K562 (cell line): ENCODE measurements at regions not wholly inside any gene's neighbourhood (a gene's known extent, or its start where the extent isn't known, plus 50 kb on each side); places are given as distances from the start of the nearest gene placed in this dataset.

Experiments used
- ATAC-seq: fragments of 200-7000 bp; cut with Tn5 transposase; 3 replicates; pipeline ENCODE4 v1.9.1; 2020; ENCODE audit warnings: moderate library complexity
- BruUV-seq: library from RNA; stranded (reverse); fragments of 400-500 nt; replicated peaks from 2 replicates; lab custom pipeline; 2021; lab: Mats Ljungman, UMichigan
- CTCF ChIA-PET: fragments of 300-600 bp; formaldehyde crosslinking; extraction: SDS; loops from one replicate; lab custom pipeline; 2021; ENCODE audit warnings: low intra/inter-chr PET ratio; lab: Yijun Ruan, JAX
- POLR2A ChIA-PET: fragments of 300-600, 350-650 bp; sonication (Branson Sonifier 250); formaldehyde crosslinking; extraction: SDS; loops from one replicate; lab custom pipeline; 2021; ENCODE audit warnings: antibody characterized with exemption, inconsistent platforms; lab: Yijun Ruan, JAX
- DNase-seq, 4 experiments: peaks; one replicate each; pipeline versions ENCODE4 v3.0.0 to v3.0.0-alpha.2; 2011 to 2018; ENCODE audit warnings: low spot score in 3 of 4, mixed read lengths in 3 of 4; ENCODE audit errors: extremely low read depth in 1 of 4
- FAIRE-seq: peaks from 2 replicates; lab custom pipeline; 2011; peaks lifted over from hg19 to GRCh38; lab: Jason Lieb, UNC
- H2AFZ ChIP-seq: 2 replicates; pipeline ENCODE4 v1.6.0; 2011; ENCODE audit warnings: low read depth, low read length, control low read depth, inconsistent platforms
- H3K27ac ChIP-seq: fragments of 200-600 bp; 3 replicates; pipeline ENCODE4 v1.8.0; 2011; ENCODE audit warnings: low read depth, mild to moderate bottlenecking, control low read depth, inconsistent platforms, low read length, moderate library complexity, mixed read lengths; ENCODE audit errors: extremely low read depth
- H3K27me3 ChIP-seq, 2 experiments: fragments of 300-600 bp in 1 of 2; 2 replicates in 1 of 2; 3 replicates in 1 of 2; pipeline versions ENCODE4 v1.6.0 to v1.8.0; 2011; ENCODE audit warnings: inconsistent platforms in 2 of 2, low read length in 2 of 2, mild to moderate bottlenecking in 1 of 2, mixed read lengths in 1 of 2, moderate library complexity in 1 of 2; ENCODE audit not compliant: control insufficient read depth in 2 of 2, insufficient read depth in 2 of 2
- H3K36me3 ChIP-seq: fragments of 300-600 bp; 3 replicates; pipeline ENCODE4 v1.8.0; 2011; ENCODE audit warnings: mild to moderate bottlenecking, low read length, inconsistent platforms; ENCODE audit not compliant: control insufficient read depth, insufficient read depth
- H3K4me1 ChIP-seq, 2 experiments: fragments of 200-600 bp in 1 of 2; replicated peaks in 1 of 2; 2 replicates in 1 of 2; 3 replicates in 1 of 2; pipeline versions ENCODE4 v1.5.1 to v1.8.0; 2011; ENCODE audit warnings: inconsistent platforms in 2 of 2, low read length in 2 of 2, mild to moderate bottlenecking in 1 of 2, mixed read lengths in 1 of 2, moderate library complexity in 1 of 2; ENCODE audit not compliant: control insufficient read depth in 2 of 2, insufficient read depth in 2 of 2
- H3K4me2 ChIP-seq: 2 replicates; pipeline ENCODE4 v1.6.1; 2011; ENCODE audit warnings: low read length, control low read depth, inconsistent platforms, mixed read lengths; ENCODE audit not compliant: insufficient read depth
- H3K4me3 ChIP-seq: fragments of 200-600 bp; sonication (generic), shearing (Covaris generic); 2 replicates; pipeline ENCODE4 v1.5.1; 2016; ENCODE audit warnings: control low read depth, inconsistent platforms
- H3K79me2 ChIP-seq: fragments of 200-600 bp; 3 replicates; pipeline ENCODE4 v1.8.0; 2011; ENCODE audit warnings: low read length, inconsistent platforms; ENCODE audit not compliant: control insufficient read depth, insufficient read depth
- H3K9ac ChIP-seq, 2 experiments: 2 replicates each; pipeline versions ENCODE4 v1.6.0 to v1.6.1; 2011; ENCODE audit warnings: low read depth in 2 of 2, low read length in 2 of 2, control low read depth in 1 of 2, inconsistent platforms in 1 of 2, mild to moderate bottlenecking in 1 of 2, mixed read lengths in 1 of 2; ENCODE audit not compliant: insufficient read depth in 1 of 2
- H3K9me1 ChIP-seq: one replicate; pipeline ENCODE4 v1.6.0; 2011; ENCODE audit warnings: inconsistent platforms, mild to moderate bottlenecking, low read length, moderate library complexity; ENCODE audit not compliant: control insufficient read depth, insufficient read depth
- H3K9me3 ChIP-seq: replicated peaks from 2 replicates; pipeline ENCODE4 v1.5.1; 2011; ENCODE audit warnings: low read depth, low read length, inconsistent platforms; ENCODE audit not compliant: control insufficient read depth, insufficient read depth
- H4K20me1 ChIP-seq: replicated peaks from 2 replicates; pipeline ENCODE4 v1.6.1; 2011; ENCODE audit warnings: low read length, inconsistent platforms, mixed read lengths; ENCODE audit not compliant: control insufficient read depth, insufficient read depth
- FUS ChIP-seq: fragments of 200-400 bp; formaldehyde crosslinking; optimal IDR thresholded peaks from 2 replicates; pipeline ENCODE3; 2017; ENCODE audit warnings: low read depth, low read length
- GATAD2B ChIP-seq: fragments of 450-650 bp; IDR thresholded peaks from 2 replicates; pipeline ENCODE4 v1.6.1; 2017; ENCODE audit warnings: mild to moderate bottlenecking, borderline replicate concordance
- TEAD2 ChIP-seq: fragments of 450-650 bp; IDR thresholded peaks from 2 replicates; pipeline ENCODE4 v1.6.1; 2016; ENCODE audit warnings: missing genetic modification characterization, control low read depth, missing compliant biosample characterization
- ZNF436 ChIP-seq: fragments of 250-450, 450-650 bp; sonication (Bioruptor Pico); formaldehyde crosslinking; IDR thresholded peaks from 2 replicates; pipeline ENCODE4 v1.7.0; 2020; ENCODE audit warnings: mild to moderate bottlenecking
- ZNF764 ChIP-seq: fragments of 250-450 bp; sonication (Bioruptor Pico); IDR thresholded peaks from 2 replicates; pipeline ENCODE4 v1.4.0; 2020; ENCODE audit warnings: low read depth, mild to moderate bottlenecking, moderate library complexity
- WGBS: fragments of 100-300 bp; shearing (Covaris generic); methylation state at CpG from one replicate; pipeline ENCODE4 v1.1.6; 2016; ENCODE audit warnings: low coverage, mixed read lengths; ENCODE audit not compliant: insufficient coverage; ENCODE audit errors: missing lambda C conversion rate; 5-methylcytosine and 5-hydroxymethylcytosine counted together
- in situ Hi-C: fragments of 300-500 bp; cut with MboI; formaldehyde crosslinking; loops from 4 replicates; pipeline ENCODE4 v1.15.0; 2018; ENCODE audit warnings: inconsistent platforms, mixed read lengths
- intact Hi-C: fragments of 100-400 bp; cut with micrococcal nuclease; formaldehyde crosslinking; loops from 2 replicates; pipeline ENCODE4 v1.14.2; 2022
- TF ChIP-seq, protein P1 (sequence below): sonication (generic); formaldehyde crosslinking; IDR thresholded peaks from 2 replicates; pipeline ENCODE4 v1.8.1; 2023; ENCODE audit warnings: mild to moderate bottlenecking, missing genetic modification reagents
- TF ChIP-seq, protein P2 (sequence below): fragments of 450-650 bp; formaldehyde crosslinking; IDR thresholded peaks from 2 replicates; pipeline ENCODE4 v1.4.0; 2020; ENCODE audit warnings: mild to moderate bottlenecking, moderate library complexity
- TF ChIP-seq, protein P3 (sequence below): fragments of 450-650 bp; IDR thresholded peaks from one replicate; pipeline ENCODE4 v1.6.1; 2018; ENCODE audit warnings: mild to moderate bottlenecking, moderate library complexity; ENCODE audit not compliant: partially characterized antibody
- TF ChIP-seq, protein P4 (sequence below), 2 experiments: fragments of 200-800 bp in 1 of 2; sonication (Bioruptor generic) in 1 of 2; sonication (generic) in 1 of 2; formaldehyde crosslinking in 1 of 2; IDR thresholded peaks in 1 of 2; conservative IDR thresholded peaks in 1 of 2; 2 replicates each; pipeline versions ENCODE4 v1.5.0 to v1.6.1; 2016 to 2020; ENCODE audit warnings: missing compliant biosample characterization in 1 of 2, missing genetic modification characterization in 1 of 2, missing genetic modification reagents in 1 of 2
- TF ChIP-seq, protein P5 (sequence below): conservative IDR thresholded peaks from 2 replicates; pipeline ENCODE4 v1.6.1; 2011; ENCODE audit warnings: low read depth, mild to moderate bottlenecking, low read length; ENCODE audit not compliant: control insufficient read depth
- TF ChIP-seq, protein P6 (sequence below): fragments of 150-350 bp; IDR thresholded peaks from 2 replicates; pipeline ENCODE4 v1.6.1; 2014; ENCODE audit warnings: low read depth, mild to moderate bottlenecking, low read length, borderline replicate concordance

DNA sequence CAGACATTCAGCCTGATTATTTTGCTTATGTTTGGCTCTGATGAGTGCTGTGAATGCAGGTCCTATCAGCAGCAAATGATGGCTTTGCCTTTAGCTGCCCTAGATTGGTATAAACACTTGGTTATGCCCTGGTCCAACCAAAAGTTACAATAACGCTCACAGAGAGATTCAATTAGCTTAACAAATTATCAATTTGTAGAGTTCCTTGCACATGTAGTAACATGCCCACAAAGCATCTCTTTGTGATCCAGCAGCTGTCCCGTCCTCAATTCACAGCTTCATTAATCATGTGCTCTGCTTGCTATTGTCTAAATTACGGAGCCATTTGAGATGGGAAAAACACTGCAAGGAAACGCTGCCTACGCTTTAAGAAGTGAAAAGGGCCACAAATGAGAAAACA is 457.9 kb downstream of the HDGFL1 start:
- H3K9me3 ChIP-seq, result 0 out of 2 replicates have a peak, but pooled peaks cover 1% of the 10 kb centered on the region
- DNase-seq (no peak), FAIRE-seq (no peak), ATAC-seq (no peak)
- 0% methylated on average over 5 of the region's 5 CpGs for WGBS
- in situ Hi-C loops (no loop called here), intact Hi-C loops (no loop called here)
- H3K4me1 ChIP-seq, result no peaks in the 10 kb centered on the region
- BruUV-seq, result no TSS peak
- no peak overlapping the region for H3K4me3 ChIP-seq
- H2AFZ ChIP-seq, result no peak overlapping the region
- H3K36me3 ChIP-seq, result no peaks in the 10 kb centered on the region
- no peaks in the 10 kb centered on the region for H3K79me2 ChIP-seq
- H3K9ac ChIP-seq, result no peak overlapping the region
- no peak overlapping the region for H3K4me2 ChIP-seq
- H4K20me1 ChIP-seq, result no peaks in the 10 kb centered on the region
- no peaks in the 10 kb centered on the region for H3K27me3 ChIP-seq
- POLR2A ChIA-PET, result no interaction called here
- H3K27ac ChIP-seq, result no peak overlapping the region
- H3K9me1 ChIP-seq, result no peaks in the 10 kb centered on the region
- CTCF ChIA-PET, result no interaction called here
- TF ChIP-seq, protein P1, sequence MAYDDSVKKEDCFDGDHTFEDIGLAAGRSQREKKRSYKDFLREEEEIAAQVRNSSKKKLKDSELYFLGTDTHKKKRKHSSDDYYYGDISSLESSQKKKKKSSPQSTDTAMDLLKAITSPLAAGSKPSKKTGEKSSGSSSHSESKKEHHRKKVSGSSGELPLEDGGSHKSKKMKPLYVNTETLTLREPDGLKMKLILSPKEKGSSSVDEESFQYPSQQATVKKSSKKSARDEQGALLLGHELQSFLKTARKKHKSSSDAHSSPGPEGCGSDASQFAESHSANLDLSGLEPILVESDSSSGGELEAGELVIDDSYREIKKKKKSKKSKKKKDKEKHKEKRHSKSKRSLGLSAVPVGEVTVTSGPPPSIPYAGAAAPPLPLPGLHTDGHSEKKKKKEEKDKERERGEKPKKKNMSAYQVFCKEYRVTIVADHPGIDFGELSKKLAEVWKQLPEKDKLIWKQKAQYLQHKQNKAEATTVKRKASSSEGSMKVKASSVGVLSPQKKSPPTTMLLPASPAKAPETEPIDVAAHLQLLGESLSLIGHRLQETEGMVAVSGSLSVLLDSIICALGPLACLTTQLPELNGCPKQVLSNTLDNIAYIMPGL (CRISPR knock-in tag), result no peak
- TF ChIP-seq TEAD2 (no peak), ZNF764 (no peak), ZNF436 (CRISPR knock-in tag) (no peak), GATAD2B (no peak), FUS (no peak)
- TF ChIP-seq, protein P2, sequence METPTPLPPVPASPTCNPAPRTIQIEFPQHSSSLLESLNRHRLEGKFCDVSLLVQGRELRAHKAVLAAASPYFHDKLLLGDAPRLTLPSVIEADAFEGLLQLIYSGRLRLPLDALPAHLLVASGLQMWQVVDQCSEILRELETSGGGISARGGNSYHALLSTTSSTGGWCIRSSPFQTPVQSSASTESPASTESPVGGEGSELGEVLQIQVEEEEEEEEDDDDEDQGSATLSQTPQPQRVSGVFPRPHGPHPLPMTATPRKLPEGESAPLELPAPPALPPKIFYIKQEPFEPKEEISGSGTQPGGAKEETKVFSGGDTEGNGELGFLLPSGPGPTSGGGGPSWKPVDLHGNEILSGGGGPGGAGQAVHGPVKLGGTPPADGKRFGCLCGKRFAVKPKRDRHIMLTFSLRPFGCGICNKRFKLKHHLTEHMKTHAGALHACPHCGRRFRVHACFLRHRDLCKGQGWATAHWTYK (CRISPR knock-in tag), result no peak
- TF ChIP-seq, protein P3, sequence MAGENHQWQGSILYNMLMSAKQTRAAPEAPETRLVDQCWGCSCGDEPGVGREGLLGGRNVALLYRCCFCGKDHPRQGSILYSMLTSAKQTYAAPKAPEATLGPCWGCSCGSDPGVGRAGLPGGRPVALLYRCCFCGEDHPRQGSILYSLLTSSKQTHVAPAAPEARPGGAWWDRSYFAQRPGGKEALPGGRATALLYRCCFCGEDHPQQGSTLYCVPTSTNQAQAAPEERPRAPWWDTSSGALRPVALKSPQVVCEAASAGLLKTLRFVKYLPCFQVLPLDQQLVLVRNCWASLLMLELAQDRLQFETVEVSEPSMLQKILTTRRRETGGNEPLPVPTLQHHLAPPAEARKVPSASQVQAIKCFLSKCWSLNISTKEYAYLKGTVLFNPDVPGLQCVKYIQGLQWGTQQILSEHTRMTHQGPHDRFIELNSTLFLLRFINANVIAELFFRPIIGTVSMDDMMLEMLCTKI, result no peak
- TF ChIP-seq, protein P4, sequence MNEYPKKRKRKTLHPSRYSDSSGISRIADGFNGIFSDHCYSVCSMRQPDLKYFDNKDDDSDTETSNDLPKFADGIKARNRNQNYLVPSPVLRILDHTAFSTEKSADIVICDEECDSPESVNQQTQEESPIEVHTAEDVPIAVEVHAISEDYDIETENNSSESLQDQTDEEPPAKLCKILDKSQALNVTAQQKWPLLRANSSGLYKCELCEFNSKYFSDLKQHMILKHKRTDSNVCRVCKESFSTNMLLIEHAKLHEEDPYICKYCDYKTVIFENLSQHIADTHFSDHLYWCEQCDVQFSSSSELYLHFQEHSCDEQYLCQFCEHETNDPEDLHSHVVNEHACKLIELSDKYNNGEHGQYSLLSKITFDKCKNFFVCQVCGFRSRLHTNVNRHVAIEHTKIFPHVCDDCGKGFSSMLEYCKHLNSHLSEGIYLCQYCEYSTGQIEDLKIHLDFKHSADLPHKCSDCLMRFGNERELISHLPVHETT (CRISPR knock-in tag; conservative IDR thresholded peaks at IDR 0.05 in 1 of 2, IDR thresholded peaks at IDR 0.05 in 1 of 2), result no peak
- TF ChIP-seq, protein P5, sequence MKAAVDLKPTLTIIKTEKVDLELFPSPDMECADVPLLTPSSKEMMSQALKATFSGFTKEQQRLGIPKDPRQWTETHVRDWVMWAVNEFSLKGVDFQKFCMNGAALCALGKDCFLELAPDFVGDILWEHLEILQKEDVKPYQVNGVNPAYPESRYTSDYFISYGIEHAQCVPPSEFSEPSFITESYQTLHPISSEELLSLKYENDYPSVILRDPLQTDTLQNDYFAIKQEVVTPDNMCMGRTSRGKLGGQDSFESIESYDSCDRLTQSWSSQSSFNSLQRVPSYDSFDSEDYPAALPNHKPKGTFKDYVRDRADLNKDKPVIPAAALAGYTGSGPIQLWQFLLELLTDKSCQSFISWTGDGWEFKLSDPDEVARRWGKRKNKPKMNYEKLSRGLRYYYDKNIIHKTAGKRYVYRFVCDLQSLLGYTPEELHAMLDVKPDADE, result no peak
- TF ChIP-seq, protein P6, sequence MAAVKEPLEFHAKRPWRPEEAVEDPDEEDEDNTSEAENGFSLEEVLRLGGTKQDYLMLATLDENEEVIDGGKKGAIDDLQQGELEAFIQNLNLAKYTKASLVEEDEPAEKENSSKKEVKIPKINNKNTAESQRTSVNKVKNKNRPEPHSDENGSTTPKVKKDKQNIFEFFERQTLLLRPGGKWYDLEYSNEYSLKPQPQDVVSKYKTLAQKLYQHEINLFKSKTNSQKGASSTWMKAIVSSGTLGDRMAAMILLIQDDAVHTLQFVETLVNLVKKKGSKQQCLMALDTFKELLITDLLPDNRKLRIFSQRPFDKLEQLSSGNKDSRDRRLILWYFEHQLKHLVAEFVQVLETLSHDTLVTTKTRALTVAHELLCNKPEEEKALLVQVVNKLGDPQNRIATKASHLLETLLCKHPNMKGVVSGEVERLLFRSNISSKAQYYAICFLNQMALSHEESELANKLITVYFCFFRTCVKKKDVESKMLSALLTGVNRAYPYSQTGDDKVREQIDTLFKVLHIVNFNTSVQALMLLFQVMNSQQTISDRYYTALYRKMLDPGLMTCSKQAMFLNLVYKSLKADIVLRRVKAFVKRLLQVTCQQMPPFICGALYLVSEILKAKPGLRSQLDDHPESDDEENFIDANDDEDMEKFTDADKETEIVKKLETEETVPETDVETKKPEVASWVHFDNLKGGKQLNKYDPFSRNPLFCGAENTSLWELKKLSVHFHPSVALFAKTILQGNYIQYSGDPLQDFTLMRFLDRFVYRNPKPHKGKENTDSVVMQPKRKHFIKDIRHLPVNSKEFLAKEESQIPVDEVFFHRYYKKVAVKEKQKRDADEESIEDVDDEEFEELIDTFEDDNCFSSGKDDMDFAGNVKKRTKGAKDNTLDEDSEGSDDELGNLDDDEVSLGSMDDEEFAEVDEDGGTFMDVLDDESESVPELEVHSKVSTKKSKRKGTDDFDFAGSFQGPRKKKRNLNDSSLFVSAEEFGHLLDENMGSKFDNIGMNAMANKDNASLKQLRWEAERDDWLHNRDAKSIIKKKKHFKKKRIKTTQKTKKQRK, result no peak
